GM12878 (cell line): ENCODE measurements at regions not wholly inside any gene's neighbourhood (a gene's known extent, or its start where the extent isn't known, plus 50 kb on each side); places are given as distances from the start of the nearest gene placed in this dataset.
"Not testable (repeated sequence)": the region's sequence is repeated elsewhere in the genome, so short reads cannot be mapped to it uniquely, and the experiment has no call there.

Source experiments
- ATAC-seq: fragments of 200-7000 bp; cut with Tn5 transposase; 3 replicates; pipeline ENCODE4 v1.9.1; 2020; ENCODE audit warnings: mild to moderate bottlenecking, moderate library complexity
- BruUV-seq: library from RNA; stranded (reverse); fragments of 400-500 nt; replicated peaks from 2 replicates; lab custom pipeline; 2021; lab: Mats Ljungman, UMichigan
- CTCF ChIA-PET: fragments of 300-600 bp; sonication (Branson Sonifier 250); formaldehyde crosslinking; extraction: SDS; loops from one replicate; lab custom pipeline; 2021; ENCODE audit warnings: inconsistent platforms; lab: Yijun Ruan, JAX
- POLR2A ChIA-PET: fragments of 350-600 bp; formaldehyde crosslinking; extraction: SDS; loops from one replicate; lab custom pipeline; 2021; ENCODE audit warnings: inconsistent platforms; lab: Charles Lee
- RAD21 ChIA-PET: fragments of 300-600 bp; sonication (Branson Sonifier 250); formaldehyde crosslinking; loops from one replicate; lab custom pipeline; 2023; ENCODE audit warnings: antibody characterized with exemption; ENCODE audit not compliant: unreplicated experiment; lab: Charles Lee
- SMC1A ChIA-PET: fragments of 300-600 bp; sonication (Branson Sonifier 250); formaldehyde crosslinking; loops from one replicate; lab custom pipeline; 2023; ENCODE audit not compliant: unreplicated experiment, uncharacterized antibody; lab: Charles Lee
- DNase-seq: peaks from one replicate; pipeline ENCODE4 v3.0.0-alpha.2; 2011; ENCODE audit warnings: low read depth, low spot score
- FAIRE-seq: peaks from 3 replicates; lab custom pipeline; 2011; peaks lifted over from hg19 to GRCh38; lab: Jason Lieb, UNC
- H2AFZ ChIP-seq: 2 replicates; pipeline ENCODE4 v1.6.0; 2011; ENCODE audit warnings: low read depth, low read length, control low read depth; ENCODE audit not compliant: control insufficient read depth
- H3K27ac ChIP-seq: 2 replicates; pipeline ENCODE4 v1.5.1; 2011; ENCODE audit warnings: control low read depth; ENCODE audit not compliant: control insufficient read depth, insufficient read depth
- H3K27me3 ChIP-seq, 2 experiments: replicated peaks in 1 of 2; 2 replicates each; pipeline versions ENCODE4 v1.6.0 to v1.6.1; 2011; ENCODE audit warnings: low read length in 1 of 2; ENCODE audit not compliant: control insufficient read depth in 2 of 2, insufficient read depth in 2 of 2
- H3K36me3 ChIP-seq, 2 experiments: 2 replicates each; pipeline ENCODE4 v1.5.1; 2011; ENCODE audit warnings: low read length in 1 of 2; ENCODE audit not compliant: control insufficient read depth in 2 of 2, insufficient read depth in 2 of 2
- H3K4me1 ChIP-seq: 2 replicates; pipeline ENCODE4 v1.6.1; 2011; ENCODE audit warnings: mild to moderate bottlenecking, low read length, moderate library complexity, mixed read lengths; ENCODE audit not compliant: control insufficient read depth, insufficient read depth
- H3K4me2 ChIP-seq: 2 replicates; pipeline ENCODE4 v1.6.0; 2011; ENCODE audit warnings: control low read depth; ENCODE audit not compliant: control insufficient read depth, insufficient read depth
- H3K4me3 ChIP-seq: fragments of 200-600 bp; sonication (generic); 2 replicates; pipeline ENCODE4 v1.5.1; 2016
- H3K79me2 ChIP-seq: 2 replicates; pipeline ENCODE4 v1.6.0; 2011; ENCODE audit warnings: low read length; ENCODE audit not compliant: control insufficient read depth, insufficient read depth
- H3K9ac ChIP-seq: 2 replicates; pipeline ENCODE4 v1.8.0; 2011; ENCODE audit warnings: low read length, control low read depth, mixed read lengths; ENCODE audit not compliant: control insufficient read depth, insufficient read depth
- H3K9me3 ChIP-seq: replicated peaks from 3 replicates; pipeline ENCODE4 v1.5.1; 2011; ENCODE audit warnings: mild to moderate bottlenecking, low read length; ENCODE audit not compliant: control insufficient read depth, insufficient read depth
- H4K20me1 ChIP-seq: 2 replicates; pipeline ENCODE4 v1.6.0; 2011; ENCODE audit not compliant: control insufficient read depth, insufficient read depth
- WGBS: methylation state at CpG from one replicate; pipeline ENCODE4 v1.1.6; 2016; ENCODE audit warnings: low lambda C conversion rate; ENCODE audit not compliant: insufficient replicate concordance, insufficient coverage; ENCODE audit errors: missing lambda C conversion rate; 5-methylcytosine and 5-hydroxymethylcytosine counted together
- in situ Hi-C: fragments of 300-500 bp; cut with MboI; formaldehyde crosslinking; loops from 9 replicates; pipeline ENCODE4 v1.14.3; 2018; ENCODE audit warnings: mixed read lengths
- intact Hi-C: fragments of 100-400 bp; cut with micrococcal nuclease; formaldehyde crosslinking; loops from one replicate; pipeline ENCODE4 v1.14.2; 2022; ENCODE audit not compliant: unreplicated experiment

DNA sequence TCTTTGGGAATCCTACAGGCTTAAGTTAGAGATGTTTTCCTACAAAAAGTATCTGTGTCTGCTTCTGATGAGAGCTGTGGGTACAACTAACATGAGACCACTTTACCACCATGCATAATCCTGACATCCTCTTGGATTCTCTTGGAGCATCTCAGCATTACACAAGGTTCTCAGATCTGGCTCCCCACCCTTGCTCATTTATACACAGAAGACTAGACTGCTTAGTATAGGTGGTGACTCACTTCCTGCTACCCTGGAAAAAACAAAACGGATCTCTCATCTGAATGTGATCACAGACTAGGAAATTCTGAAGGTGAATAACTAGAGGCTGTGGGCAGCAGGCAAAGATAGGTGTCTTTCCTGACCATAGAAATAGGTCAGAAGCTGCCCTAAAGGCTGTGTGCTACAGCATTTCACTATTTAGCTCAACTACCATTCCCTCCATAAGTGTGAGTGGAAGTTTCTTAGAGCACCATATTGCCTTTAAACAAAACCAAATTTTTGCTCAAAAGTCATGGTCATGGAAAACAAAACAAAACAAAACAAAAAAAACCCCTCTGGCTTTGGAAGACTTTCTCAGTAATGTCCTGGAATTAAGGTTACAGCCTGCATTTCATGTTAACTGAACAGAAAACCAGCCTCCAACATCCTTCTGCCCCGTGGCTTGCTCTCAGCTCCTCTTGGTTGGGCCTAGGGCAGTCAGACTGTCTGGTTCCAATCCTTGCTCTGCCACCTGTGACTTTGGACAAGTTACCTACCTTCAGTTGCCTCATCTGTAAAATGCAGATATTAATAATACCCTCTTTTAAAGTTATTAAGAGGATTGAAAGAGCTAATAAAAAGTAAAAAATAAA lies 75.1 kb upstream of the ZSCAN2 start:
- POLR2A ChIA-PET, H3K4me1 ChIP-seq, H3K27me3 ChIP-seq, H3K4me3 ChIP-seq, H3K36me3 ChIP-seq, H3K9me3 ChIP-seq, H3K79me2 ChIP-seq, ATAC-seq, CTCF ChIA-PET, H3K4me2 ChIP-seq, intact Hi-C loops, RAD21 ChIA-PET, SMC1A ChIA-PET, DNase-seq, H3K27ac ChIP-seq, FAIRE-seq, BruUV-seq, H3K9ac ChIP-seq, H4K20me1 ChIP-seq, H2AFZ ChIP-seq: not testable (repeated sequence)
- in situ Hi-C loops = loop anchor here (25.0 kb wide), 1 partner anchor 413 kb away; no protein-coding TSS in a partner anchor
- 14% methylated on average over 2 of the region's 2 CpGs for WGBS

DNA sequence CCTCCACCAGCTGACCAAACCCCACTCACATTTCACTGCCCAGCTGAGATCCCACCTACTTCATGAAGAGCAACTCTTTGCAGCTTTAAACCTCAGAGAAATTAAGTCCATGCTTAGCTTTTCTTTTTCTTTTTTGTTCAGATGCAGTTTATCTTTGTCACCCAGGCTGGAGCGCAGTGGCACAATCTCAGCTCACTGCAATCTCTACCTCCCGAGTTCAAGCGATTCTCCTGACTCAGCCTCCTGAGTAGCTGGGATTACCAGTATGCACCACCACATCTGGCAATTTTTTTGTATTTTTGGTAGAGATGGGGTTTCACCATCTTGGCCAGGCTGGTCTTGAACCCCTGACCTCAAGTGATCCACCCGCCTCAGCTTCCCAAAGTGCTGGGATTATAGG lies 70.1 kb upstream of the ZSCAN2 start:
- H3K27ac ChIP-seq, H3K9me3 ChIP-seq, SMC1A ChIA-PET, BruUV-seq, ATAC-seq, H3K27me3 ChIP-seq, H3K79me2 ChIP-seq, H3K4me1 ChIP-seq, POLR2A ChIA-PET, H3K4me3 ChIP-seq, H3K36me3 ChIP-seq, RAD21 ChIA-PET, H3K9ac ChIP-seq, intact Hi-C loops, H2AFZ ChIP-seq, H3K4me2 ChIP-seq, DNase-seq, CTCF ChIA-PET, FAIRE-seq, H4K20me1 ChIP-seq: not testable (repeated sequence)
- in situ Hi-C loops = loop anchor here (25.0 kb wide), 1 partner anchor 418 kb away; no protein-coding TSS in a partner anchor
- WGBS = 61% methylated on average over 4 of the region's 4 CpGs

DNA sequence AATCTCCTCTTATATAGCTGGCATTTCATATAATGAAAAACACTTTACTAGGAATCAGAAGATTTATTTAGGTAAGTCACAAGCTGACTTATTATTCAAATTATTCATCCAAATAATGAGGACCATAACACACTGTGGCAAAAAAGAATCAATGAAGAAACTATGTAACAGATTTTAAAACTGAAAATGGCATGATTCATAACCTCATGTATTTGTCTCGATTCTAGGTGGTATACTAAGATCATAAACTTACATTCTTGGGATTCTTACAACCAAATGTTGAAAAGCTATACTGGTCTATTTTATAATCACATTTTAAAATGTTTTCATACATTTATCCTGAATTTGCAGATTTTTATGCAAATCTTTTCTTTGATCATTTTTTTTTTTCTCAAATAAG lies 69.6 kb upstream of the ZSCAN2 start:
- H2AFZ ChIP-seq, H3K27me3 ChIP-seq, FAIRE-seq, POLR2A ChIA-PET, BruUV-seq, DNase-seq, H3K9me3 ChIP-seq, H3K4me1 ChIP-seq, H3K27ac ChIP-seq, H3K79me2 ChIP-seq, H4K20me1 ChIP-seq, ATAC-seq, RAD21 ChIA-PET, H3K4me2 ChIP-seq, intact Hi-C loops, H3K4me3 ChIP-seq, CTCF ChIA-PET, H3K9ac ChIP-seq, H3K36me3 ChIP-seq, SMC1A ChIA-PET: not testable (repeated sequence)
- 0% methylated on average over 1 of the region's 1 CpG for WGBS
- in situ Hi-C loops = loop anchor here (25.0 kb wide), 1 partner anchor 419 kb away; no protein-coding TSS in a partner anchor

DNA sequence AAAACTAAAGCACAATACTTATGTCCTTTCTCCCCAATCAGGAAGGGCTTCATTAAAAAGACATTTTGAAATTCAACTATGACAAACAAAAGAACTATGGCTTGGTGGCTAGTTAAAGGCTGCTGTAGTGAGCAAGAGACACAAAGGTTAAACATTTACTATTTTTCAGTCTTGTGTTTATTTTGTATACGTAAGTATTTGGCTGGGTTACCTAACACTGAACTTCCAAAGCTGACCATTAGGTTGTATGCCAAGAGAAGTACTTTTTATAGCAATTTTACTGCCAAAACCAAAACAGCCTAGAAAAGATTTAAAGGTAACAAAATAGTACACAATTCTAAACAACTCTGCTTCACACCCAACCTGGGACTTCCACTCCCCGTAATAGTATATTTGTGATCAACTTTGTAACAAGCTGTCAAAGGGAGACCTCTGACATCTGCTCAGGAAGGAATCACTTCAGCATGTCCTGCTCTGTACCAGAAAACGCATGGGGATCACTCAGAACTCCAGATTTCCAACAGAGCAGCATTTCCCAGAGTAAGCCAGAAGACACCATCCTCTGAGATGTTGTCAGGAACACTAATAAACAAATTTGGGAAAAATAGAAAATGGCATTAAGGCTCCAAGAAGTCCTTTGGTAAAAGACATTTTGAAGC lies 69.0 kb upstream of the ZSCAN2 start:
- CTCF ChIA-PET, H3K36me3 ChIP-seq, H3K9me3 ChIP-seq, H3K9ac ChIP-seq, ATAC-seq, RAD21 ChIA-PET, BruUV-seq, POLR2A ChIA-PET, H2AFZ ChIP-seq, H3K4me3 ChIP-seq, H3K4me1 ChIP-seq, H4K20me1 ChIP-seq, H3K79me2 ChIP-seq, DNase-seq, H3K4me2 ChIP-seq, H3K27me3 ChIP-seq, SMC1A ChIA-PET, intact Hi-C loops, FAIRE-seq, H3K27ac ChIP-seq: not testable (repeated sequence)
- in situ Hi-C loops = loop anchor here (25.0 kb wide), 1 partner anchor 420 kb away; no protein-coding TSS in a partner anchor
- 23% methylated on average over 3 of the region's 3 CpGs for WGBS
